Suppressor macrophage treated with lipopolysaccharide for 1 hour (primary cell): ENCODE measurements at regions not wholly inside any gene's neighbourhood (a gene's known extent, or its start where the extent isn't known, plus 50 kb on each side); places are given as distances from the start of the nearest gene placed in this dataset.
A peak's percentile ranks its signal among the peaks of the same experiment; 100 is the strongest.
"Not testable (repeated sequence)": the region's sequence is repeated elsewhere in the genome, so short reads cannot be mapped to it uniquely, and the experiment has no call there.

Source experiments
- DNase-seq, 3 donors: peaks; one replicate each; pipeline ENCODE4 v3.0.0-alpha.2; 2020 to 2022

GRCh38 chr22:38375784-38376183 is 58.6 kb upstream of the CSNK1E start:
- DNase-seq = not testable (repeated sequence)

- DNase-seq = not testable (repeated sequence)
Observed at GRCh38 chr22:38375005-38375404, 57.8 kb upstream of the CSNK1E start.

- not testable (repeated sequence) for DNase-seq
Observed at GRCh38 chr22:38374433-38374831, 57.2 kb upstream of the CSNK1E start.

GRCh38 chr22:38373783-38374432 is 56.7 kb upstream of the CSNK1E start:
- not testable (repeated sequence) for DNase-seq

- DNase-seq = not testable (repeated sequence)
Observed at GRCh38 chr22:38372665-38373064, 55.4 kb upstream of the CSNK1E start.

- DNase-seq = not testable (repeated sequence)
Observed at GRCh38 chr22:38370490-38370889, 53.3 kb upstream of the CSNK1E start.

GRCh38 chr22:38369132-38369531 is 51.9 kb upstream of the CSNK1E start:
- DNase-seq = peak in 2 of 3 donors; percentile 27 to 31
